NCI-H2029 treated with DMSO at 0.1 percent for 48 hours (cell line): ENCODE measurements at regions not wholly inside any gene's neighbourhood (a gene's known extent, or its start where the extent isn't known, plus 50 kb on each side); places are given as distances from the start of the nearest gene placed in this dataset.
A peak's percentile ranks its signal among the peaks of the same experiment; 100 is the strongest.
"Not testable (repeated sequence)": the region's sequence is repeated elsewhere in the genome, so short reads cannot be mapped to it uniquely, and the experiment has no call there.

Experiments
- DNase-seq: peaks from one replicate; lab custom pipeline; 2025; lab: John Stamatoyannopoulos, UW

DNA sequence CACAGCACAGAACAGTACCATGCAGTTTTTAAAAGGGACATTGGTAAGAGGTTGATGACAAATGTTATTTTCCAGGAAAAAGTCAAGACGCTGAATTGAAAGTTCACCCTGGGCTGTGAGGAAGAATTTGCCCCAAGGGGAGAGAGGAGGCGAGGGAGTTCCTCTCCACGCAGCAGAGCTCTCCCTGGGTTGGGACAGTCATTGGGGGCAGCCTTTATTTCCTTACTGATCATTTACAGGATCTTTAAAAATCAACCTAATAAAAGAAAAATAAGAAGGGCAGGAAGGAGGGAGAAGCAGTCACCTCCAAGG, 49.9 kb upstream of the WNT7B start:
- DNase-seq = no peak

- DNase-seq = no peak
Observed at GRCh38 chr22:46027211-46028105, 50.5 kb upstream of the WNT7B start.

DNA sequence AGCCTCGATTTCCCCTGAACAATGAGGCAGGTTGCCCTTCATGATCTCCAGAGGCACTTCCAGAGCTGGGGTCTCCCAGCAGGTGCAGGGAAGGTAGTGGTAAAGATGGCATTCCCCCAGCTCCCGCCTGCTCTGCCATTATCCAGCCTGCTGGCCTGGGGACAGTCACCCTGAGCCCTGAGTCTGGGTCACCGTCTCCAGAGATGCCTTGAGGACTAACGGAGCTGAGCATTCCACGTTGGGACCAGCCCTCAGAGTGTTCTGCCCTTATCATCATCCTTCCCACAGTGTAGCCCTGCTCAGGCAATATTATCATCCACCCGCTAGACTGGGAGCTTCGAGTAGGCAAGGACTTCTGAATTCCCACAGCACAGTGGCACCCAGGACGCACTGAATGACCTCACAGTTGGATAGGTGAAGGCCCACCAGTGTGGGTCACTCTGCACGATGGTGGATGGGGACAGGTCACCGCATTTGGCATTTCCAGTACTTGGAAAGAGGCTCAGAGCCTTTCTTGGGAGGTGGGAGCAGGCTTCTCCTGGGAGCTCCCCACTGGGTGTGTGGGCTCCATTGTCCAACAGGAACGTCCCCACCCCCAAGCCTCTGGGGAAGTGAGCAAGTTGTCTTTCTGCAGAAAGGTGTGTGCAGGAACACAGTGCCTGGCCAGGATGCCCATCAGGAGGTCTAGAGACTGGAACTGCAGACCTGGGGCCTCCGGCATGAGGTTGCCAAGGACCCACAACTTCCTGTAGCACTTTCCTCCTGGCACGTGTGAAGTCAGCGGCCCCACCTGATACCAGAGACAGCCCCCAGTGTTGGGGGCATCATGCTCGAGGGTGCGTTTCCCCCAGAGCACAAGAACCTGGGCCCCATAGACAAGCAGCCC, 51.4 kb upstream of the WNT7B start:
- no peak for DNase-seq

GRCh38 chr22:46029036-46029435, 52.1 kb upstream of the WNT7B start:
- DNase-seq = no peak

DNA sequence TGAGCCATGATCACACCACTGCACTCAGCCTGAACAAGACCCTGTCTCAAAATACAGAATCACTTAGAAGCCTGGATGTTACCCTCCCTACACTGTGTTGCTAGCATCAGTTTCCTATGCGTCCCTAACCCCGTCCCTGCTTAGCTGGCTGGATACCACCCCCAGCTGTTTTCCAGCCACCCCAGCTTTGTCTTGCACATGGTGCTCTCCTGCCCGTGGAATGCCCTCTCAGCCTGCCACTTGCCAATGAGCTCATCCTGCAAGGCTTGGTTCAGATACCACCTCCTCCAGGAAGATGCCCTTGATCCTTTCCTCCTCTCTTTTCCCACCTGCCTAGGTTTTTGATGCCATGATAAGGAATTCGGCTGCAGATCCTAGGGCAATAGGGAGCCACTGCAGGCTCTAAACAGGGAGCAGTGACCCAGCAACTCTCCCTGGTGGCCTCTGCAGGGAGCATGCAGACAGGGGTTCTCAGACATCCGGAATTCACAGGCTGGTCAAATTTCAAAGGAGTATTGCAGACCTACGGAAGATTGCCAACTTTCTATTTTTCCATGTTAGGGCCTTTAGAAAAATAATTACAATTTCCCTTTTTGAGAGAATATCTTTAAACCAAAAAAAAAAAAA, 52.7 kb upstream of the WNT7B start:
- no peak for DNase-seq

- no peak for DNase-seq
Observed at GRCh38 chr22:46030231-46030880, 53.4 kb upstream of the WNT7B start.

DNA sequence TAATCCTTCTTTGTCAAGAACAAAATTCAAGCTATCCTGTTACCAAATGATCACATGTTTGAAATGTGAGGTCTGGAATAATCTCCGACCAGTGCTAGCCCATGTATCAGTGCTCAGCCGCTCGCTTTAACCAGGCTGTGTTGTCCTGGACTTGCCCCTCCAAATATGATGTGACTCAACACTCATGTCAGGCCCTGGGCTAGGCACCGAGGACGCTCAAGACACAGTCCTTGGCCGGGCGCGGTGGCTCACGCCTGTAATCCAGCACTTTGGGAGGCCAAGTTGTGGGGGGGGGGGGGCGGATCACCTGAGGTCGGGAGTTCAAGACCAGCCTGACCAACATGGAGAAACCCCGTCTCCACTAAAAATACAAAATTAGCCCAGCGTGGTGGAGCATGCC, 54.1 kb upstream of the WNT7B start:
- no peak for DNase-seq

GRCh38 chr22:46031557-46031956, 54.6 kb upstream of the WNT7B start:
- no peak for DNase-seq

DNA sequence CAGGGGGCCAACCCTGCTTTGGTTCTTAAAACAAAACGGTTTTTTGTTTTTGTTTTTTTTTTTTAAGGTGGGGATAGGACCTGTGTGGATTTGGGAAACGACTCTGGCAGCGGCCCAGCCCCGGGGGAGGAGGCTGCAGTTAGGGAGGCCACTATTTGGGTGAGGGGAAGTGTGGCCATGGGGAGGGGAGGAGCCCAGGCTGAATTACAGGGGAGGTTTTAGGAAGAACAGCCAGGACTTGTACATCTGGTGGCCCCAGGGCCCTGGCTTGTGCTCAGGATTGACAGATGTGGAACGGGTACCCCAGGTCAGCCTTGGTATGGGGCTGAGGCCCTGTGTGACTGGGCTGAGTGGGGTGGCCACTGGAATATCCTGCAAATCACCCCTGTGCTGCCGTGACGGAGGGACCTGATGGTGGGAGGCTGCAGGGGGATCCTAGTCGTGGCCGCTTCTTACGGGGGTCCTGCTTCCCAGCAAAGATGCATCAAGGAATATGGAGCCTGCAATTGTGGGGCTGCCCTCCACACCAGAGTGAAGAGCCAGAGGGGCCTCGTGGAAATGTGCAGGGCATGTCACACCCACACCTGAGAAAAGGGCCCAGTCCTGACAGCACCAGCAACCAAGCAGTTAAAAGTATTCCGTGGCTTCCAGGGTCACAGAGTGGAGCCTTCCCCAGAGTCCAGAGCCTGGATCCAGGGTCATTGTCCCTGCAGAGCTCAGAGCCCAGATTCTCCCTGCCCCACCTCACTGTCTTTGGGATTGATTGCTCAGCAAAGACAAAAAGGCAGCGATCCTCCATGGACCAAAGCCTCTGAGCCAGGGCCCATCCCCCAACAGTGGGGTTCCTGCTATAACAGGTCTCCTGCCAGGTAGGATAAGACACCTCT, 55.2 kb upstream of the WNT7B start:
- no peak for DNase-seq

DNA sequence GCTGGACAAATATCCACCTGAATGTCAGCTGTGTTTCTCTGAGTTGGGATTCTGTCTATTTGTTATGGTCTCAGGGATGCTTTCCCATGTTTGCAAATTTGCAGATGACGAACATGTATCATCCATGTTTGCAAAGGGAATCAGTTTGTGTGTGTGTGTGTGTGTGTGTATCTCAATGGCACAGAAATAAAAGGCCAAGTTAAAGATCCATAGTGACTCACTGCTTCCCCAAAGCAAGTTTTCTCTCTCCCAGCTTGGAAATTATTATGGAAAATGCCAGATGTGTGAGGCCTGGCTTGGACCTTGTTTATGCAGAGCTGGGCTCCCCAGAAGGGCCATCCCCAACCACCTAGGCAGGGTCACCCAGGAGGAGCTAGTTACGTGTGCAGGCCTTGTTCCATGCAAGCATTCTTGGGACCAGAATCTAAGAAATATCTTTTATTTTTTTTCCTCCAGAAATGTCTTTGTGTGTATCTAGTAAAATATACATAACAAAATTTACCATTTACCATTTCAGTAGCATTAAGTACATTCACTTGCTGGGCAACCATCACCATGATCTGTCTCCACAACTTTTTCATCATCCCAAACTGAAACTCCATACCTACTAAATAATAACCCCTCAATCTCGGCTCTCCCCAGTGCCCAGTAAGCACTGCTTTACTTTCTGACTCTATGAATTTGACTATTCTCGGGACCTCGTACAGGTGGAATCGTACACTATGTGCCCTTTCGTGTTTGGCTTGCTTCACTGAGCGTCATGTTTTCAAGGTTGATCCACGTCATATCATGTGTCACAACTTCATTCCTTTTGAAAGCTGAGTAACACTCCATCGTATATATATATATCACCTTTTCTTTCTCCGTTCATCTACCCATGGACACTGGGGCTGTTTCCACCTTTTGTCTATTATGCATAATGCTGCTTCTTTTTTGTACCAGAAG, 56.6 kb upstream of the WNT7B start:
- no peak for DNase-seq

DNA sequence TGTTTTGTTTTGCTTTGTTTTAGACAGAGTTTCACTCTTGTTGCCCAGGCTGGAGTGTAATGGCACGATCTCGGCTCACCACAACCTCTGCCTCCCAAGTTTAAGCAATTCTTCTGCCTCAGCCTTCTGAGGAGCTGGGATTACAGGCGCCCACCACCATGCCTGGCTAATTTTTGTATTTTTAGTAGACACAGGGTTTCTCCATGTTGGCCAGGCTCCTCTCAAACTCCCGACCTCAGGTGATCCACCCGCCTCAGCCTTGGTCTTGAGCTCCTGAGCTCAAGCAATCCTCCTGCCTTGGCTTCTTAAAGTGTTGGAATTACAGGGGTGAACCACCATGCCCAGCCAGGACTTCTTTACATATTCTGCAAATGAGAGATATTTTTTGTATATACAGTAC, 57.5 kb upstream of the WNT7B start:
- not testable (repeated sequence) for DNase-seq

DNA sequence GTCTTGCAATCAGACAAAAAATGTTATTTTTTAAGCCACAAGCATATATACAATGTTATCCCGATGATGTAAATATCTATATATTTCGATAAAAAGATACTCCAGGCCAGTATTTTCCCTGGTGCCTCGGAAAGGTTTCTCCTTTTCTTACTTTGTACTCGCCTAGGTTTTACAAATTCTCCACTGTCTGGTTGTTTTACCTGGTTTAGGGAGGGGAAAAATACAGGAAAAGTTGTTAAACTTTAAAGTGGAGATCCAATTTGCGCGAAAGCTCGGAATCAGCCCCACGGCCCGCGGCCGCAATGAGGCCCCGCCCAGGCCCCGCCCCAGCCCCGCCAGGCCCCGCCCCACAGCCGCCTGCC, 58.4 kb upstream of the WNT7B start:
- DNase-seq = no peak

DNA sequence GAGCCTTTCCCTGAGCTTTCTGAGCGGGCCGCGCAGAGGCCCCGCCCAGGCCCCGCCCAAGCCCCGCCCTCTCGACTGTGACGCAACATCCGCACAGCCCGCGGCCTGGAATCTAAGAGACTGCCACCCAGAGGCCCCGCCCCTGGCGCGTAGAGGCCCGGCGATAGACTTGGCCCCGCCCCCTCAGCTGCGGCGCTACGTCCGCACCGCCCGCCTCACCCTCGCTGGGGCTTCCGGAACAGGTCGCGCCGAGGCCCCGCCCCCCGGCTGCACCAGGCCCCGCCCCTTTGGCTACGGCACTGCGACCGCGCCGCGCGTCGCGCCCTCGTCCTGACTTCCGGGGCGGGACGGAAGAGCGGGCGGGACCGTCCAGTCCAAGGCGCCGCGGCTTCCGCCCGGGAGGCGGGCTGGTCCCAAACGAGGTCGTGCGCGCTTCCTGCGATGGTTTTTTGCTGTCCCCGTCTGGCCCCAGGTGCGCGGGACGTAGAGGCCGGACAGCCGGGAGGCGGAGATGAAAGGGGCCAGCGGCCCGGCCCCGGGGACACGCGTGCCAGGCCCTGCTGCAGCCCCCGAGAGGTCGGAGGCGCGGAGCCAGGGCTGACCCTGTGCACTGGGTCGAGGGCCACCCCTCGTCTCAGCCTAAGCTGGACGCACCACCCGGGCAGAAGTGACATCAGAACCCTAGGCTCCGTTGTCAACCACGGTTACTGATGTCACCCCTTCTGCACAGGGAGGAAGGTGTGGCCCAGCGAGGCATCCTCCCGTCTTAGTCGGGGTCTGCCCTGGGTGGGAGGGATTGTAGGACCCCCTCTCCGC, 59.0 kb upstream of the WNT7B start:
- DNase-seq = peak; percentile 90

DNA sequence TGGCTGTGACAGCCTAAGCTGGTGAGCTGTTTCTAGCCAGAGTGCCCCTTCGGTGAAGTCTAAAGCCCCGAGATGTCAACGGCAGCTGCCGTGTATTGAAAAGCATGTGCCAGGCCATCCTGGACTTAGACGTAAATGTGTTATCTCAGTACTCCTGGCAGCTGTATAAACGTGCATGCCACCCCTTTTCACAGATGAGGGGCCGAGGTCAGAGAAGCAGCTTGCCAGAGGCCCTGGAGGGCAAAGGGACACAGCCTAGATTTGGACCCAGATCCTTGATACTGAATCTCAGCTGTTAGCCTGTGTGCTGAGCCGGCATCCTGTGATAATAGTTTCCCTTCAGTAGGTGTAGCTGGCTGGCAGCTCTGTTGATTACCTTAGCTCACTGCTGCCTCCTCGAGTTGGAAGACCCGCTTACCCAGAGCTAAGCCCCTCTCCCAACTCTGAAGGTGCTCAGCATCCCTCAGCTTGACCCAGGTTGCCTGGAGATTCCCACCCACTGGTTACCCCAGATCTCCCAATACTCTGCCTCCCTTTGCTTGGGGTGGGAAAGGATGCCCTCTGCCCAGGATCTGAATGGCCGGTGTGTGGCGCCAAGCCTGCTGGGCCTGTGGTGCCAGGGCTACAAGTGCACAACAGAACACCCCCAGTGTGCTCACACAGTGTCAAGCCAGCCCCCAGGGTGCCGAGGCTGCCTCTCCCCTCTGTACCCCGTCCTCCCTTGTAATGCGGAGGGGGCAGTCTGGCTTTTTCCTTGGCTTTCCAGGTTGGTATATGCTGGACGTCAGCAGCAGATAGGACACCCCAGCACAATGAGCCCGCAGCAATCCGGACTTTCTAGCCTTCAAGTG, 59.8 kb upstream of the WNT7B start:
- no peak for DNase-seq

DNA sequence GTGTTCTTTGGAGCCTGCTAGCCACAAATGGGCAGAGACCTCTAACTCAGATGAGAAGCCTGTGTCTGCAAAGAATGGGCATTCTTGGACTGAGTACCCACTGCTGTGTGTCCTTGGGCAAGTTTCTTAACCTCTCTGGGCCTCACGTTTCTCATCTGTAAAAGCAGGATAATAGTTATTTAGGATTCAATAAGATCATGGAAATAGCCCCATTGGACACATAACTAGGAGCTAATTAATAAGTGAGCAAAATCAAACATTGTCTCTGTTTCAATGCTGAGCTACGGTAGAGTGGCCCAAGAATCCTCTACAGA, 61.2 kb upstream of the WNT7B start:
- no peak for DNase-seq

DNA sequence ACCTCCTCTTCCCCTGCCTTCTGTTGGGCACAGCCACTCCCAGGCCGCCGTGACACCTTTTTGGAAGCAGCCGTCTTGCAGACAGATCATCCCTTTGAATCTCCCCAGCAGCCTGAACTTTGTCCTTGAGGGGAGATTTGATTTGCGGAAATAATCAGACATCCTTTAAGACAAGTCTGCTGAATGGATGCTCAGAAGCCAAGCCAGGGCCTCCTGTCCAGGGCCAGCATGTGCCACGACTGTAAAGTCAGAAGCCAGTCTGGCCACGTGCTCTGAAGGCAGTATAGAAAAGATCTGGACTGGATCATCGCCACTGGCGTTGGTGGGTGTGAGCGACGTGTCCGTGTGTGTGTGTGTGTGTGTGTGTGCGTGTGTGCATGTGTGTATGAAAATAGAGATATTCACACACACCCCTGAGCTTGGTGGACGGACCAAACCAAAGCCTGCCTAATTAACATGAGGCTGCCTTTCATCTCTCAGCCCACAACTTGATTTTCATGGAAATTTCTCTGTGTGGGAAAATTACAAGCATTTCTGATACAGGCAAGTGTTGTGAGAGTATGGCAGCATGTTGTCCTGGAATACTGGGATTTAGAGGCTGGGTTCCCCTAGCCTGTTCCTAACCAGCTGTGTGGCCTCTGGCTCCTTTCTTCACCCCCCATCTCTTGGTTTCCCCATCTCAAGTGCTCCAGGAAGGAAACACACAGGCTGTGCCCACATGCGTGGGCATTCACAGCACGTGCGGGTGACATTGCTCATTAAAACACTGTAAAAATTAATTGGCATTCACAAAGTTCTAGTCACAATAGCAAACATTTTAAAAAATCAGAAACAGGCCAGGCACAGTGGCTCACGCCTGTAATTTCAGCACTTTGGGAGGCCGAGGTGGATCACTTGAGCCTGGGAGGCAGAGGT, 61.8 kb upstream of the WNT7B start:
- DNase-seq = no peak

DNA sequence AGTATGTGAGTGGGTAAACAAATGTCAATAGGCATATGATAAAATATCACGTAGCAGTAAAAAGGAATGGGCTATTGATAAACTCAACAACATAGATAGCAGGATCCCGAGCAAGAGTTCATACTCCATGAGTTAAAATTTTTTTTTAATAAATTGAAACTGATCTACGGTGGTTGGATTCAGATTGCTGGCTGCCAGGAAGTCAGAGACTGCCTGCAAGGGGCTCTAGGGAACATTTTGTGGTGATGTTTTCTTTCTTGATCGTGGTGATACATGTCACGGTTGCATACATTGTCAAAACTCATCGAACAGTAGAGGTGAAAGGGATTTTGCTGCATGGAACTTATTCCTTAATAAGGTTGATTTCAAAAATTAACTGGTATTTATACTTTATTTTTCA, 62.6 kb upstream of the WNT7B start:
- DNase-seq = no peak
